Duodenal mucosa (tissue), 2 donors: ENCODE measurements at regions not wholly inside any gene's neighbourhood (a gene's known extent, or its start where the extent isn't known, plus 50 kb on each side); places are given as distances from the start of the nearest gene placed in this dataset.

Experiments
- H3K27ac ChIP-seq: one replicate; pipeline ENCODE4 v1.7.0; 2013; ENCODE audit warnings: low read depth, low read length
- H3K27me3 ChIP-seq, 2 donors: one replicate each; pipeline ENCODE4 v1.7.0; 2013; ENCODE audit warnings: low read length in 2 of 2, control low read depth in 1 of 2; ENCODE audit not compliant: insufficient read depth in 2 of 2, control insufficient read depth in 1 of 2
- H3K36me3 ChIP-seq, 2 donors: one replicate each; pipeline ENCODE4 v1.7.0; 2013; ENCODE audit warnings: low read length in 2 of 2, control low read depth in 1 of 2; ENCODE audit not compliant: insufficient read depth in 2 of 2, control insufficient read depth in 1 of 2
- H3K4me1 ChIP-seq, 2 donors: one replicate each; pipeline ENCODE4 v1.7.0; 2013; ENCODE audit warnings: low read length in 2 of 2, control low read depth in 1 of 2; ENCODE audit not compliant: insufficient read depth in 2 of 2, control insufficient read depth in 1 of 2
- H3K4me3 ChIP-seq, 2 donors: one replicate each; pipeline ENCODE4 v1.7.0; 2013; ENCODE audit warnings: low read length in 2 of 2, low read depth in 1 of 2
- H3K9ac ChIP-seq, 2 donors: one replicate each; pipeline ENCODE4 v1.7.0; 2013; ENCODE audit warnings: low read length in 2 of 2, low read depth in 1 of 2
- H3K9me3 ChIP-seq, 2 donors: one replicate each; pipeline ENCODE4 v1.7.0; 2013; ENCODE audit warnings: low read length in 2 of 2, control low read depth in 1 of 2; ENCODE audit not compliant: control insufficient read depth in 1 of 2

- Histone ChIP-seq H3K9me3 (no peaks in the 10 kb centered on the region), H3K27me3 (peaks cover 12 to 13% of the 10 kb centered on the region in 2 donors), H3K27ac (peak overlapping the region; percentile 34), H3K4me1 (peaks cover 23 to 27% of the 10 kb centered on the region in 2 donors), H3K4me3 (peak overlapping the region; percentile 78 to 82), H3K9ac (peak overlapping the region; percentile 63 to 81), H3K36me3 (no peaks in the 10 kb centered on the region)
Observed at GRCh38 chr6:105992315-105992961, 93.7 kb upstream of the PRDM1 start.

GRCh38 chr6:105991561-105992314, 94.4 kb upstream of the PRDM1 start:
- H3K4me3 ChIP-seq = peak overlapping the region; percentile 78 to 82
- no peaks in the 10 kb centered on the region for H3K36me3 ChIP-seq
- peak overlapping the region; percentile 34 for H3K27ac ChIP-seq
- H3K9me3 ChIP-seq = no peaks in the 10 kb centered on the region
- peak overlapping the region; percentile 63 to 81 for H3K9ac ChIP-seq
- peaks cover 23 to 27% of the 10 kb centered on the region in 2 donors for H3K4me1 ChIP-seq
- H3K27me3 ChIP-seq = peaks cover 11% of the 10 kb centered on the region in 2 donors

- Histone ChIP-seq H3K4me1 (peaks cover 25 to 28% of the 10 kb centered on the region in 2 donors), H3K4me3 (no peak overlapping the region), H3K9ac (no peak overlapping the region), H3K27me3 (peaks cover 6 to 11% of the 10 kb centered on the region in 2 donors), H3K9me3 (no peaks in the 10 kb centered on the region), H3K36me3 (no peaks in the 10 kb centered on the region), H3K27ac (no peak overlapping the region)
Observed at GRCh38 chr6:105990151-105990550, 96.0 kb upstream of the PRDM1 start.

GRCh38 chr6:105988812-105989577, 97.1 kb upstream of the PRDM1 start:
- Histone ChIP-seq H3K4me3 (no peak overlapping the region), H3K4me1 (peaks cover 22 to 24% of the 10 kb centered on the region in 2 donors), H3K9me3 (no peaks in the 10 kb centered on the region), H3K27ac (no peak overlapping the region), H3K27me3 (peaks cover 0 to 9% of the 10 kb centered on the region in 2 donors), H3K9ac (no peak overlapping the region), H3K36me3 (no peaks in the 10 kb centered on the region)

- H3K27ac ChIP-seq = no peak overlapping the region
- no peaks in the 10 kb centered on the region for H3K9me3 ChIP-seq
- peaks cover 18 to 27% of the 10 kb centered on the region in 2 donors for H3K4me1 ChIP-seq
- no peak overlapping the region for H3K9ac ChIP-seq
- H3K4me3 ChIP-seq = no peak overlapping the region
- peaks cover 0 to 2% of the 10 kb centered on the region in 2 donors for H3K27me3 ChIP-seq
- no peaks in the 10 kb centered on the region for H3K36me3 ChIP-seq
Observed at GRCh38 chr6:105988321-105988720, 97.8 kb upstream of the PRDM1 start.

- Histone ChIP-seq H3K27ac (no peak overlapping the region), H3K4me3 (no peak overlapping the region)
Observed at GRCh38 chr6:105987516-105987915, 98.6 kb upstream of the PRDM1 start.

GRCh38 chr6:105986998-105987397, 99.1 kb upstream of the PRDM1 start:
- no peaks in the 10 kb centered on the region for H3K9me3 ChIP-seq
- no peaks in the 10 kb centered on the region for H3K27me3 ChIP-seq
- peaks cover 10 to 21% of the 10 kb centered on the region in 2 donors for H3K4me1 ChIP-seq
- no peak overlapping the region for H3K9ac ChIP-seq
- H3K27ac ChIP-seq = no peak overlapping the region
- no peak overlapping the region for H3K4me3 ChIP-seq
- no peaks in the 10 kb centered on the region for H3K36me3 ChIP-seq

More at GRCh38 chr6:105987516-105987915, 98.6 kb upstream of the PRDM1 start:
- H3K9ac ChIP-seq = no peak overlapping the region
- no peaks in the 10 kb centered on the region for H3K27me3 ChIP-seq
- H3K36me3 ChIP-seq = no peaks in the 10 kb centered on the region
- H3K4me1 ChIP-seq = peaks cover 10 to 21% of the 10 kb centered on the region in 2 donors
- H3K9me3 ChIP-seq = no peaks in the 10 kb centered on the region

- no peak overlapping the region for H3K27ac ChIP-seq
- no peaks in the 10 kb centered on the region for H3K36me3 ChIP-seq
- H3K27me3 ChIP-seq = no peaks in the 10 kb centered on the region
- H3K4me1 ChIP-seq = peaks cover 4 to 15% of the 10 kb centered on the region in 2 donors
- peak overlapping the region; percentile 37 to 50 for H3K4me3 ChIP-seq
- H3K9ac ChIP-seq = no peak overlapping the region
- H3K9me3 ChIP-seq = no peaks in the 10 kb centered on the region
Observed at GRCh38 chr6:105985816-105986632, 100.1 kb upstream of the PRDM1 start.

- H3K9me3 ChIP-seq = no peaks in the 10 kb centered on the region
- no peaks in the 10 kb centered on the region for H3K27me3 ChIP-seq
- H3K4me3 ChIP-seq = no peak overlapping the region
Observed at GRCh38 chr6:105985098-105985815, 100.9 kb upstream of the PRDM1 start.

More at GRCh38 chr6:105985098-105985815, 100.9 kb upstream of the PRDM1 start:
- H3K9ac ChIP-seq = no peak overlapping the region
- no peaks in the 10 kb centered on the region for H3K36me3 ChIP-seq
- H3K27ac ChIP-seq = no peak overlapping the region
- peaks cover 4 to 15% of the 10 kb centered on the region in 2 donors for H3K4me1 ChIP-seq
